ENCODE measurements at regions not wholly inside any gene's neighbourhood (a gene's known extent, or its start where the extent isn't known, plus 50 kb on each side); places are given as distances from the start of the nearest gene placed in this dataset.
A peak's percentile ranks its signal among the peaks of the same experiment; 100 is the strongest.
"Not testable (repeated sequence)": the region's sequence is repeated elsewhere in the genome, so short reads cannot be mapped to it uniquely, and the experiment has no call there.

DNA sequence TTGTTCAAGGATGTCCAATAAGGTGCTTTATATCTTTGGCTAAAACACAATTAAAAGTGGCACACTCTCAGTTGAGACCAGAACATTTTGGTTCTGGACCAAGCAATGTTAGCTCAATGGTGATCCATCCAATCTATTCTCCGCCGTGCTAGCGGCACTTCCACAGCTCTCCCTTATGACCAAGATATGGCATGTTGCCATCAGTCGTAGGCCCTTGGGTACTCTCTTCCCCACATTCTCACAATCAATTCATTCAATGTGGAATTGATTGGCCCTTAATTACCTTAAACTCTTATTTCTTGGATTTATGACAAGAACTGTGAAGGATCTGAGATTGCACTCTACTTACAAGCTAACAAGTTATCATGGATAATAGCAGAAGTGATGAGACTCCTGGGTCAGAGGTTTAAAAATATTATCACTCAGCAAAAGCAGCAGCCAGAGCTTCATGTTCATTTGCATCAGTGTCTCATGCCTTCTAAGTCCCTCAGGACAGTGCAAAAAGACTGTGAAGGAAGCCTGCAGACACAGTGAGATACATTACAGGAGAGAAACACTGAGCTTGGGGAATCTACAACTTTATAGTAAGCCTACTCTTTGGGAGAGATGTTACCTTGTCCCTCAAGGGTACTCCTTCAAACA is 80.0 kb upstream of the ARG1 start:
- DNase-seq (ENCODE audit: low spot score): no peak

DNA sequence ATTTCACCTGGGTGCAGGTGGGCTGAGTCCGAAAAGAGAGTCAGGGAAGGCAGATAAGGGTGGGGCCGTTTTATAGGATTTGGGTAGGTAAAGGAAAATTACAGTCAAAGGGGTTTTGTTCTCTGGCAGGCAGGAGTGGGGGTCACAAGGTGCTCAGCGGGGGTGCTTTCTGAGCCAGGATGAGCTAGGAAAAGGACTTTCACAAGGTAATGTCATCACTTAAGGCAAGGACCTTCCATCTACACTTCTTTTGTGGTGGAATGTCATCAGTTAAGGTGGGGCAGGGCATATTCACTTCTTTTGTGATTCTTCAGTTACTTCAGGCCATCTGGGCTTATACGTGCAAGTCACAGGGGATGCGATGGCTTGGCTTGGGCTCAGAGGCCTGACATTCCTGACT is 68.6 kb upstream of the ARG1 start:
- DNase-seq (ENCODE audit: low spot score): not testable (repeated sequence)

- no peak for DNase-seq (ENCODE audit: low spot score)
These were observed 62.9 kb upstream of the ARG1 start for GRCh38 chr6:131510094-131510493.

DNA sequence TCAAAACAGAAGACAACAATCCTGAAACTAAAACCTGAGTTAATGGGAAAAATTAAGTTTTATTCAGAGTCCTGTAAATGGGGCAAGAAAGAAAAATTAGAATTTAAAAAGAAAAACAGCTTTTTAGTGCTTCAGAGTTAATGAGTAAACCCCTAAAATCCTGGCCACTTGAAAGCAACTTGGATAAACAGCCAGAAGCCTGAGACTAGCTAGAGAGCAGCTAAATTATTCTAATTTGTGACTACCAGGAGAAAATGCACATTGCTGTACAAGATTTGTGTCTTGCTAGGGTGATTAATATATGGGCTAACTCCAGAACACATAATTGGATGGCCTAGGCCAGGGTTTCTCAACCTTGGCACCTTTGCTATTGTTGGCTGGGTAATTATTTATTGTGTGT is 62.4 kb upstream of the ARG1 start:
- no peak for DNase-seq (ENCODE audit: low spot score)

DNA sequence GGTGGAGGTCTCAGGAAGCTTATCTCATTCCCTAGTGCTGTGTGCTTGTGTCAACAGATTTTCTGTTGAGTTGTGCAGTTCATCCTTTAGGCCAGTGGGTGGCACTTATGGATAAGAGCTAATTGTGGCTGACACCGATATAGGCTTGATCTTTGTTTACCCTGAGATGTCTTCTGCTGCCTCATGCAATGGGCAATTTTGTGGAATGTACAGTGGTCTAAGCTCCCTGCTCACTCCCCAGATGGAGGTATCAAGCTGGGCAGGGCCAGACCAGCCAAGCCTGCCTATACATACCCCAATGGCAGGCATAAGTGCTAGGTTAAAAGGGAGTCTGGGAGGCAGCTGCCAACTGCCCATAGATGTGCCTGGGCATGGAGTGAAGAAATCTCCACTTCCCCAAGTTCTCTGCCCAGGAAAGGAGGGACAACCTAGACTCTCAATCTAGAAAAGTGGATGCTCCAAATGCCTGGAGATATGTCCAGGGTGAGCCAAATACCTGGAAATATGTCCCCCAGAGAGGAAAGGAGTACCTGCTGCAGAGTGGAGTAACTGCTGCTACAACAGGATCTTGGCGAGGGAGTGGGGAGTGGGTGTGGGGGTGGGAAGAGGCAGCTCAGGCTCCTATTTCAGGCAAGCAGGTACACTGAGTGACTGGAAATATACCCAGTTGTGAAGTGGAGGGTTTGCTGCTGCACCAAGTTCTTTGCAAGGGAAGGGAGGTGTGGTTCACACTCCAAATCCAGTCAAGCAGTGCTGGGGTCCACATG is 53.2 kb upstream of the ARG1 start:
- peak; percentile 47 for DNase-seq (ENCODE audit: low spot score)

Measured in pons (tissue), 1 donor.